HS-27A (cell line): ENCODE measurements at regions not wholly inside any gene's neighbourhood (a gene's known extent, or its start where the extent isn't known, plus 50 kb on each side); places are given as distances from the start of the nearest gene placed in this dataset.
"Not testable (repeated sequence)": the region's sequence is repeated elsewhere in the genome, so short reads cannot be mapped to it uniquely, and the experiment has no call there.

ENCODE experiments used
- DNase-seq: peaks from one replicate; pipeline ENCODE4 v3.0.0-alpha.2; 2012; ENCODE audit warnings: low read depth, missing footprints

DNA sequence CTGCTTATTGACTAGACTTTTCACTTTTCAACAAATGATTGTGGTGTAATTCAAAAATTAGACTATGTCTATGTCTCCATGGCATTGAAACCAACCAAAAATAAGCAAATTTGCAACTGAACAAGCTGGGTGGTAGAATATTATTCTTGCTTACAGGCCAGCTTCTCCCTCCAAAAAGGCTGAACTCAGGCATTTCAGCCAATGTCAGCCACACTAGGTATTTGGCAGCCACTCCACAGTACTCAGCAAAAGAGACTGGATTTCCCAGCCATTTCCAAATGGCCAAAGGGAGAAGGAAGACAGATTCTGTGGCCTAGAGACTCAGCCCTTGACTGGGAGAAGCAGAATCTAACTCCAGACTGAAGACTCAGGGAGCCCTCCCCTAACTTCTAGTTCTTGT is 121.8 kb upstream of the IRX5 start:
- no peak for DNase-seq

DNA sequence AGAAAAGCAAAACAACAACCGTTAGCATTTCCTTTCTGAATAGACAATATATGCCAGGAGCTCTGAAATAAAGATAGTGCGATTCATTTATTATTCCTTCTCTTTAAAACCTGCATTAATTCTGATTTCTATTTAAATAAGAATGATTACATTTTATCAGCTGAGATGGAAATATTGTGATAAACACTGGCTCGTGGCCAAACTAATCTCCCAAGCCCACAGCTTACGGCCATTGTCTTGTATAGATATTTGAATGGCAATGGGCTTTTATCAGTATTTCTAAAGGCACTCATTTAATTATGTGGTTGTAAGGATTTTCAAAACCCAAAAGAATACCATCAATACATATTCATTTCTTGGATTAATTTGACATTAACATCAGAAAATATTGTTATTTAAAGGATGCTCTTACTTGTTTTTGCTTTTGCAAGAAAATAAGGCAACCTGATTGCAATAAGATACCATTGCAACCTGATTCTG is 123.7 kb upstream of the IRX5 start:
- no peak for DNase-seq

DNA sequence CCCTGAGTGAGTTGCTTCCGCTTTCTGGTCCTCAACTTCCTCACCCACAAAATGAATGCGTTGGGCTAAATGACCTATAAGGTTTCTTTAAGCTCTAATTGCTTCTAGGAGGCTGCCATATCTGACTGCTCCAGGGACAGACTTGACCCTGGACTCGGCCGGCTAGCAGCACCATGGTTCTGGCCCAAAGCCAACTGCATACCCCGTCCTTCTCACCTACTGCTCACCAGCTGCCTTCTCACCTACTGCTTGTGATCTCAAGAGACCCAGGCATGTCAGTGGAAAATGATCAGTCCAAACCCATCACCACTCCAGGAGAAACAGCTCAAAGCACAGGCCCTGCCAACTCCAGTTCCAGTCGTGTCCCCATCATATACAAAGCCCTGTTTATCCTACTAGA is 124.3 kb upstream of the IRX5 start:
- no peak for DNase-seq

DNA sequence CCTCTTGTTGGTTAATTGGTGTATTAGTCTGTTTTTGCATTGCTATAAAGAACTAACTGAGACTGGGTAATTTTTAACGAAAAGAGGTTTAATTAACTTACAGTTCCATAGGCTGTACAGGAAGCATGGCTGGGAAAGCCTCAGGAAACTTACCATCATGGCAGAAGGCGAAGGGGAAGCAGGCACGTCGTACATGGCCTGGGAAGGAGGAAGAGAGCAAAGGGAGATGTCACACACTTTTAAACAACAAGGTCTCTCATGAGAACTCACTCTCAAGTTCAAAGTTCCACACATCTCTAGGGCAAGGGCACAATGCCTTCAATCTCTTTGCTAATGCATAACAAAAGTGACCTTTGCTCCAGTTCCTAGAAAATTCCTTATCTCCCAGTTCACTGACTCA is 125.0 kb upstream of the IRX5 start:
- no peak for DNase-seq

DNA sequence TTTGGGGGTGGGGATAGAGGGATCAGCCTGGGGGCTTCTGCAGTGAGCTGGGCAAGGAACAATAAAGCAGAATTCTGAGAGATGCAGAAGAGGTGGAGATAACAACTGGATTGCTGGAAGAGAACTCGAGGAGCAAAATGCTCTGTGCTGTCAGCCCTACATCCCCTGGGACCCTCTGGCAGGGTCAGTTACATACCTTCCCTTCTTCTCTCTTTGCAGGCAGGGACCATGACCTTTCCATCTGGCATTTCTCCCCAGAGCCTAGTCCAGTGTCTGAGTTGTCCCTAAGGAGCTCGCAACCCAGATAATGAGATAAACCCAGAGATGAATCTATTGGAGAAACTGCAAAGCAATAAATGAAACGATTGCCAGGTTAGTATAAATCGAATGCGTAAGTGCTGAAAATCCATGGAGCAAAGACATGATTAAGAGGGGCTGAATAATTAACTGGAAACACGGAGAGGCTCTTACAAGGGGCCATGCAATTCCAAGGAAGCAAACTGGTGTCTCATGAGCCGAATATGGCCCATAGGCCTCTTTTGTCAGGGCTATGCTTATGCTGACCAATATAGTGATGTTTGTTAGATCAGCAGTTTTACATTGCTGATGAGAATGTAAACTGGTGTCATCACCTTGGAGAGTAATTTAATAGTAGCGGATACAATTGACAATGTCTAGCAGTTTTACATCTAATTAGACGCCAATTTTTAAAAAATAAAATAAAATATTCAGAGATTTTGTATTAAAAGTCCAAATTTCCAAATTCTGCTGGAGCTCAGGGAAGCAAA is 129.4 kb upstream of the IRX5 start:
- no peak for DNase-seq

DNA sequence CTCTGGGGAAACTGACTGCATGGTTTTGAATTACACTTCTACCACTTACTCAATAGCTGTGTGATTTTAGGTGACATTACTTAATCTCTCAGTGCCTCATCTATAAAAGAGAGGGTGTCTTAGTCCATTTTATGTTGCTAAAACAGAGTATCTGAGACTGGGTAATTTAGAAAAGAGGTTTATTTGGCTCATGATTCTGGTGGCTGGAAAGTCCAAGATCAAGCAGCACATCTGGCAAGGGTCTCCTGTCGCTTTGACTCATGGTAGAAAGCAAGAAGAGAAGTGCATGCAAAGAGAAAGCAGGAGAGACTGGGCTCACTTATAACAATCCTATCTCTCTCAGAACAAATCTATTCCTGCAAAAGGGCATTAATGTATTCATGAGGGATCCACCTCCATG is 132.4 kb upstream of the IRX5 start:
- DNase-seq, result no peak

DNA sequence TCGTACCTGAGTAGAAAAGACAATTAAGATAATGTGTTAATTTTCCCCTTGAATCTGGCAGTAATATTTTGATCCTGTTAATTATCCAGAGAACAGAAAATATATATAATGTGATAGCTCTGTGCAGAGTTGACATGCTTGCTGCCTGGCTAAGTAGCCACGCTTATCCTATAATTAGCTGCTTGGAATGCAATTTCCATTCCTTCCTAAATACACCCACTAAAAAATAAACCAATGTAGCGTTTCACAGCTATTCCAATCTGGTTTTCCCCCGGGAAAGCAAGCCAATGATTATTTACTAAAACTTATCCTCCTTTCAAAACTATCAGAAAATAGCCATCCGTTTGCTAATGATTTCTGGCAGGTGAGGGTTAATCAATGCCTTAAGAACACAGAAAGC is 134.5 kb upstream of the IRX5 start:
- no peak for DNase-seq

DNA sequence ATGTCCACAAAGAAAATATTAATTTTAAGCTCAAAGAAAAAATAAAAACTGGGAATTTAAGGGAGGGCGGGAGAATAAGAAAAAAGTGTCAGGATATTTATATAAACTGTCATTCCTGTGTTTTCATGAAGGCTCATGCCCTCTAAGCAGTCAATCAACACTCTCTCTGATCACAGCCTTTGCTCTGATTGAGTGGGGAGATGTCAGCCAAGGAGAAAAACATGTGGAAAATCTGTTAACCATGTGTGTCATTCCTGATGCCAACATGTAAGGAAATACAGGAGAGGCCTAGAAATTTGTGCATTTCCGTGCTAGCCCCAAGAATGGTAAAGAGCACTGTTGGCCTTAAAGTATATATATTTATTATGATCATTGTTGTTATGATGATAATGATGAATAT is 137.9 kb upstream of the IRX5 start:
- DNase-seq, result no peak

DNA sequence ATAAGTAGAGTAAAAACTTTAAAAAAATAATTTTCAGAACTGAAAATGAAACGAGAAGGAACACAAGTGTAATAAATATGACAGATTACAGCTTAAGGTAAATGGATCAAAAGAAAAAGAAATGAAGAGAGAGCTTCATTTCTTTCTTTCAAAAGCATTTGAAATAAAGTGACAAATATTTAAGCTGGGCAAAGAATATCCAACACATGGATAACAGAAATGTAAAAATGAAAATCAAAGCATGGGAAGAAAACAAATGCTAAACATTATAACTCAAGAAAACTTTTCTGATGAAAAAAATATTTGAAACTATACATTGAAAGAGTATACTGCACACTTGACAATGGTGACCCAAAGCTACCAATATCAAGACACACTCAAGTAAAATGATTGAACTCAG is 143.6 kb upstream of the IRX5 start:
- DNase-seq, result no peak

DNA sequence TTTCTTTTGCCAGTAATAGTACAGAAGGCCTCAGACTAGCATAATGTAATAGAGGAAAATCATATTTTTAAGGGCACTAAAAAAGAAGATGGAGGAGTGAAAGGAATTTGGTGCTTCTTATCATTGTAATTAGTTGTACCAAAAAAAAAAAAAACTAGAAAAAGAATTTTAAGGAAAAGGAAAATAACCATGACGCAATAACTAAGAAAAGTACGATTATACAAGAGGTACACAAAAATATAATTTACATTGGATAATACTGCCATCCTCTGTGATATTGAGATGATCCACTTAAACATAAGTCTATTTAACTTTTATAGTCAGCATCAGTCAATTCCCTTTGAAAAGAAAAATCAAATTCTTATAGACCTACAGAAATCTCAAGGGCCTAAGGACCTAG is 146.7 kb upstream of the IRX5 start:
- DNase-seq, result no peak

DNA sequence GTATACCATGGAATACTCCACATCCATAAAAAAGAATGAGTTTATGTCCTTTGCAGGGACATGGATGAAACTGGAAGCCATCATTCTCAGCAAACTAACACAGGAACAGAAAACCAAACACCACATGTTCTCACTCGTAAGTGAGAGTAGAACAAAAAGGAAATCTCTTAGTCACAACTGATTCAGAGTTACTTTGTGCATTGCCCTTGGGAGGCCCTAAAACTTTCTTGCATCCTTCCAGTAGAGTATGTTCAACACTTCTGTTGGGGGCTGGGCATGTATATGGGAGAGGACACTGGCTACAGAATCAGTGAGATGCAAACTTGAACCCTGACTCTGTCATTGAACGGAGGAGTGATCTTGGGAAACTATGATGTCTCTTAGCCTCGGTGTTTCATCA is 147.4 kb upstream of the IRX5 start:
- DNase-seq, result no peak

DNA sequence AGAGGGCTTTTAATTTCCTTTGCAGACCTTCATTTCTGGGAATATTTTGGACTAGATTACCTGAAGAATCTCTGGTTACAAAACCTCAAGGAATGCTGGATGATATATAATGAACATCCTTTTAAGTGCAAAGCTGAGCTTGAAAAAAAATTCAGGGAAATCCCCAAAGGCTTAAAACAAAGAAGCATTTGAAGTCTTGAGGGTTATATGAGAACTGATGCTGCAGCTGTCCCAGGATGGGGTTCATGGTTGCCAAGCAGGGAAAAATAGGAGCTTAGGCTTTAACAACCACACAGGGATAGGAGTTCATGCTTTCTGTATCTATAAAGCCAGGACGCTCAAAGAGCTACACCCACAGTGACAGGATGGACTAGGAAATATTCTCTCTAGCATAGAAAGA is 150.4 kb upstream of the IRX5 start:
- no peak for DNase-seq

DNA sequence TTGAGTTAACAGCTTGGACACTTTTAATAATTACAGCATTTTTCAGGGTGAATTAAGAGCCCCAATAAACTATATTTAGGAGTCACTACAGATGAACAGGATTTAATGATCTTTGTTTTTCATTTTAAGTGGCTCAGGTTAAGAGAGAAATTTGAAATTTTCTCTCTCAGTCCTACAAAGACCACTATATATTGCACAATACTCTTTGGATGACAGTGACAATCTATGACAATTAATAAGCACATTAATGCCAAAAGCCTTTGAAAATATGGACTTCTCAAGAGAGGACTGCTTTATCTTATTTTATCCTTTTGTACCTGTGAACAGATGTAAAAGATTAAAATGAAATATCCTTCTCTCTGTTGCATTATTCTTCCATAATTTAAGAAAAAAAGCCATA is 151.1 kb upstream of the IRX5 start:
- no peak for DNase-seq

DNA sequence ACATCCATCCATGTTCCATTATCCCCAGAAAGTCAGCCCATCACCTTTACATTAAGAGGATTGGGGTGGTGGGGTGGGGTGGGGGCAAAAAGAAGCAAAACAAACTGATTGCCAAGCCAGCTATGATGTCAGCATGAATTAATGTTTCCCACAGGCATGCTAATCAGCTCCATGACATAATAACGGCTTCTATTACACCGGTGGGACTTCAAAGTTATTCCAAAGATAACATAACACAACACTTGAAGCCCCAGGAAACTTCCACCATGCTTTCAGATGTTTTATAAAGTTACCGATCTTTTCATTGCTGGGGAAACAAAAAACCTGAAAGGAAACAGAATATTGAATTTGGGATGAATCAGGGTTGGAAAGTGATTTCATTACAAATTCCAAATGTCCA is 155.9 kb upstream of the IRX5 start:
- no peak for DNase-seq

DNA sequence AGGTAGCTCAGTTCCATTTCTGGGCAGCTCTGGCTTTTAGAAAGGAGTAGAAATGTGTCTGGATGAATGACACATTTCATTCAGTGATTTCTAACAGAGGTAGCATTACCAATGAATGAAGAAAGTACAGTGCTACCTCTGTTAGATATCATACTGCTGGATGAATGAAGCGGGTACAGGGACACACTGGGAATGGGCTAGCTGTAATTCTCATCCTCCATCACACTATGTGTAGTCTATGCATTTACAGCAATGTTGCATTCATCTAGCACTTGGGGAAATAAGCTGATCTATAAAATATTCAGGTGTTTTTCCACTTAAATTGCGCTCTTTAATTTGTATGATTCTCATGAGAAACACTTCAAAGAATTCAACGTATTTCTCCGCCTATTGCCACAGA is 158.3 kb upstream of the IRX5 start:
- DNase-seq, result no peak

DNA sequence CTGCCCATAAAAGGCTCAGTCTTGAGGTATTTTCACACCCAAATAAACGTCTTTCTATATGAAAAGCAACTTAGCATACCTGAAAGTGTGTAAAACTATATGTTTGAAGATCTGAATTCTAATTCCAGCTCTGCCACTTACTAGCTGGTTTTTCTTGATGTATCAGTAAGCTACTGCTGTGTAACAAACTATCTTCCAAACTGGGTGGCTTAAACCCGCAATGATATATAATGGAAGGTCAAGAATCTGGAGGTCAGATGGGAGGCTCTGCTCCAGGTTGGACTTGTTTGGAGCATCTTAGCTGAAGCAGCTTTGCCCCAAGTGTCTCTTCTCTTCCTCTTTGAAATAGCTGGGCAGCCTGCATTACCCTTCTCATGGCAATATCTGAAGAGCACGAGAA is 164.3 kb upstream of the IRX5 start:
- DNase-seq, result no peak

DNA sequence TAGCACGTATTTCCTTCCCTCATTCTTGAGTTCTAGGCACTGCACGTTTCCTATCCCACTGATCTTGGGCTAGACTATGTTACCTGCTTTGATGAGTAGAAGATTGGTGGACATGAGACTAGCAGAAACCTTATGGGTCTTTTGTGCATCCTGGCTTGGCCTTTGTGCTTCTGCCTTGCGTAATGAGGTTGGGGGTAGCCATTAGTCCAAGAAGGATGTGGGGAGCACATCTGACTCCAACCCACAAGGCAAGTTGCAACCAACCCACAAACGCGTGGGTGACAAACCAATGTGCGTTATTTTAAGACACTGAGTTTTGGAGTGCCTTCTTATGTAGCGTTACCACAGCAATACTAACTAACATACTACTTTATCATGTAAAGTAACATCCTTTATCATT is 180.4 kb upstream of the IRX5 start:
- no peak for DNase-seq

DNA sequence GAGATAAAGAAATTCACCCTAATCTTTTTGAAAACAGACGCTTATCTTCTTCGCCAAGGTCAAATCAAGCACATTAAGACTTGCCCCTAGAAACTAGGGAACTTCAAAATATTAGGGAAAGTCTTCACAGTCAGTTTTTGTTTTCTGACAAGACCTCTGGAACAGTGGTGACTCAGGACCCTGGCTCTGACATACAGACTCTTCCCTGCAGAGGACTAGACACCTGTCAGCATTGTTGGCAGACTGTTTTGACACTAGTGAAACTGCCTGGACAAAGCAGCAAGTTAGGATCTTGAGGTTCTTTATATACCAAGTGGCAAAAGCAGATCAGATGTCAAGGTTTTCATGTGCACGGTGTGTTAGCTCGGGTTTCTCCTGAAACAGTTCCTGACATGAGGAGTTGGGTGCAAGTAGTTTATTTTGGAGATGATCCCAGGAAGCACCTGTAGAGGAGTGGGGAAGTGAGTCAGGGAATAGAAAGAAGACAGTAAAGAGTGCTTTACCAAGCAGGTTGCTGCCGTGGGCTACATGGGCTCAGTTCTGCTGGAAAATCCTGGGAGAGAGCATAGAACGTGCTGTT is 182.0 kb upstream of the IRX5 start:
- no peak for DNase-seq

DNA sequence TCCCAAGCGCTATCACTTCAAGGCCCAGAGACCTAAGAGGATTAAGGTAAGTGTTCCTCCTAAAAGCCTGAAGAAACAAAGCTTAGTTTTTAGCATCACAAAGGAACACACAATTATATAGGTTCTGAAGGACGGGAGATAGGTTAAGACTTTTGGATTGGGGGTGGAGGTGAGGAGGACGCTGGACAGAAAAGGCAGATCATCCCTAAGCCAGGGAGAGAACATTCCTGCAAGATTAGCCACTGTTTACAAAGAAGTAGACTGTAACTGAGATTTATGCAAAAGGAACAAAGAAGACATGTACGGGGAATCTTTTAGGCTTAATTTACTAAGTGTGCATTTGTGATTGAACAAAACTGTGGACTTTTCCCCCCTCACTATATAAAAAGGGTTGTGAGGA is 184.1 kb upstream of the IRX5 start:
- DNase-seq, result no peak

DNA sequence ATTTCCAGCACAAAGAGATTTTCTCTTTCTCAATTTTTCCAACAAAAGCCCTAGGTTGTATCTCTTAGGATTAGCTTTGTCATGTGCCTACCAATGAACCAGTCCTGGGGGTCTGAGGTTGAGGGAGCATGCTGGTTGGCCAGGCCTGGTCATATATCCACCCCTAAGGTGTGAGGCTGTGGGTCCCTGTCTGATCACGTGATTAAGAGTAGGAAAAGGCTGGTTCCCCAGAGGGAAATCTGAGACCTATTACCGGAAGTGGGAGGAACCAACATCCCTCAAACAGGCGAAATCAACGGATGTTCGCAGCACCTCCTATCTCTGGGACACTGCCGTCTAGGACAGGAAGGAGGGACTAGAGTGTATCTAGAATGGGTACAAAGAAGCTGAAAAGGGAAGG is 185.7 kb upstream of the IRX5 start:
- no peak for DNase-seq

DNA sequence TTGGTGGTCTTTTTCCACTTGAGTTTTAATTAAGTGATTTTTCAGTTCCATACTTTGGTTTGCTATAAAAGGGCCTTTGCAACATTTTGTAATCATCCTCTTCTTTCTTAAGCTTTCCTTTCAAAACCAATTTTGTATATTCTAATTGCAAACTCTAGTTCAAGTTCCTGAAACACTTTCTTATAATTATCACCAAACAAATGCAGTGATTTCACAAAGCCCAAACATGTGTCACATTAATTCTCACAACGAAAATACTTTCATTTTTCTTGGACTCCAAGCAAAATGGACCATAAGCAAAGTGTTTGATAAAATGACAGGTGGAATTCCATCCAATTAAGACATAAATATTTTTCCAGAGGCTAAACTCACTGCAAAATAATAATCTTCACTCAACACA is 188.2 kb upstream of the IRX5 start:
- no peak for DNase-seq

DNA sequence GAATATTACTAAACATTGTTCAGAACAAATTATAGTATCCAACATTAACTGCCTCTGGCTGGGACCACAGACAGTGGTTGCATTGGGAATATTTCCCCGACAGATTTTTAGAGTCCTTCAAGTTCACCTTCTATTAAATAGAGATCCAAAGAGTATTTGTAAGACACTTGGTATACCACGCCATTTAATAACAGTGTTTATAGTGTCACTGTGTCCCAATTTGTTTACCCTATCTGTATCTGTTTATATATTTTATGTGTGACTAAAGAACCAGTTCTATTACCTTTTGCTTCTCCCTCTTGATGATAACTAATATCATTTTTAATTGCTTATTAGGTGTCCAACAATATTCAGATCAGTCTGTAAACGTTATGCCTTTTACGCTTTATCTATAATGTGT is 191.3 kb upstream of the IRX5 start:
- no peak for DNase-seq

DNA sequence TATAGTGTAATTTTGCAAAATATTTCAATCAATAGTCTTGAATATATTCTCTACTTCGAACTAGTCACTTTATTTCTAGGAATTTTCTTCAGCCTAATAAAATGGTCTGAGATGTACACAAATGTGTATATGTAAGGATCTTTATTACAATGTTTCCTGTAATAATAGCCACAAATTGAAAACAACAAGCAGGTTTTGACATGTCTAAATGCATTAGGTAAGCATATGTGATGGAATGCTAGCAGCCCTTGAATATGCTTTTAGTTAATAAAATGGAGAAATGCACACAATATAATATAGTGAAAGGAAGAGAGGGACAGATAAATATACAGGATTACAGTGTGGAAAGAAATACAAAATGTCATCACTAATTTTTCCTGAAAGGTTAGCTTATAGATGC is 196.5 kb upstream of the IRX5 start:
- DNase-seq, result no peak

DNA sequence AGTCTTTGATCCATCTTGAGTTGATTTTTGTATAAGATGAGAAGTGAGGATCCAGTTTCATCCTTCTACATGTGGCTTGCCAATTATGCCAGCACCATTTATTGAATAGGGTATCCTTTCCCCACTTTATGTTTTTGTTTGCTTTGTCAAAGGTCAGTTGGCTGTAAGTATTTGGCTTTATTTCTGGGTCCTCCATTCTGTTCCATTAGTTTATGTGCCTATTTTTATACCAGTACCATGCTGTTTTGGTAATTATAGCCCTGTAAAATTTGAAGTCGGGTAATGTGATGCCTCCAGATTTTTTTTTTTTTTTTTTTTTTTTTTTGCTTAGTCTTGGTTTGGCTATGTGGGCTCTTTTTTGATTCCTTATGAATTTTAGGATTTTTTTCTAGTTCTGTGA is 203.0 kb upstream of the IRX5 start:
- DNase-seq, result not testable (repeated sequence)
